ENCODE measurements at regions not wholly inside any gene's neighbourhood (a gene's known extent, or its start where the extent isn't known, plus 50 kb on each side); places are given as distances from the start of the nearest gene placed in this dataset.

- H3K4me2 ChIP-seq (ENCODE audit: low read length) = no peak overlapping the region
- no peak for TF ChIP-seq EZH2 (IDR thresholded peaks at IDR 0.05; ENCODE audit: insufficient read depth, low read length)
- TF ChIP-seq CTCF (IDR thresholded peaks at IDR 0.05; ENCODE audit: insufficient read depth, low read depth, low read length) = no peak
- no peaks in the 10 kb centered on the region for H3K27me3 ChIP-seq (ENCODE audit: insufficient read depth, low read length)
- no peak overlapping the region for H3K4me3 ChIP-seq (ENCODE audit: insufficient read depth, low read depth, low read length)
- Mint-ChIP-seq H3K4me1 (ENCODE audit: low read depth, unreplicated experiment) (no peaks in the 10 kb centered on the region), H3K9me3 (ENCODE audit: unreplicated experiment) (peaks cover 3% of the 10 kb centered on the region), H3K27me3 (ENCODE audit: low read depth, unreplicated experiment) (peaks cover 6% of the 10 kb centered on the region), H3K36me3 (ENCODE audit: low read depth, unreplicated experiment) (no peaks in the 10 kb centered on the region), H3K27ac (ENCODE audit: unreplicated experiment) (no peak overlapping the region), H3K4me3 (ENCODE audit: unreplicated experiment) (no peak overlapping the region)
- no peak for DNase-seq (ENCODE audit: low read depth)
- H2AFZ ChIP-seq (ENCODE audit: low read depth, low read length) = no peak overlapping the region
- H3K79me2 ChIP-seq (ENCODE audit: insufficient read depth, low read length) = no peaks in the 10 kb centered on the region
- no peaks in the 10 kb centered on the region for H3K9me3 ChIP-seq (ENCODE audit: insufficient read depth, low read depth, low read length)
- no peak overlapping the region for H3K9ac ChIP-seq (ENCODE audit: low read length)
- H3K27ac ChIP-seq (ENCODE audit: low read depth, low read length) = no peak overlapping the region
- no peaks in the 10 kb centered on the region for H3K36me3 ChIP-seq (ENCODE audit: insufficient read depth, low read length)
- no peaks in the 10 kb centered on the region for H3K4me1 ChIP-seq (ENCODE audit: insufficient read depth, low read length)
- no peak for FAIRE-seq
- no peaks in the 10 kb centered on the region for H4K20me1 ChIP-seq (ENCODE audit: insufficient read depth, low read length)
These were observed 148.1 kb downstream of the SALL1 start for GRCh38 chr16:51002881-51003490.

GRCh38 chr16:50999181-50999580 is 151.9 kb downstream of the SALL1 start:
- no peaks in the 10 kb centered on the region for H4K20me1 ChIP-seq (ENCODE audit: insufficient read depth, low read length)
- H3K27ac ChIP-seq (ENCODE audit: low read depth, low read length) = no peak overlapping the region
- FAIRE-seq = no peak
- H3K9me3 Mint-ChIP-seq (ENCODE audit: unreplicated experiment) = no peaks in the 10 kb centered on the region
- no peak overlapping the region for H3K4me3 Mint-ChIP-seq (ENCODE audit: unreplicated experiment)
- no peaks in the 10 kb centered on the region for H3K36me3 ChIP-seq (ENCODE audit: insufficient read depth, low read length)
- no peak overlapping the region for H3K4me2 ChIP-seq (ENCODE audit: low read length)
- H3K9me3 ChIP-seq (ENCODE audit: insufficient read depth, low read depth, low read length) = no peaks in the 10 kb centered on the region
- no peaks in the 10 kb centered on the region for H3K79me2 ChIP-seq (ENCODE audit: insufficient read depth, low read length)
- no peaks in the 10 kb centered on the region for H3K4me1 Mint-ChIP-seq (ENCODE audit: low read depth, unreplicated experiment)
- no peak overlapping the region for H3K27ac Mint-ChIP-seq (ENCODE audit: unreplicated experiment)
- no peak overlapping the region for H2AFZ ChIP-seq (ENCODE audit: low read depth, low read length)
- no peaks in the 10 kb centered on the region for H3K36me3 Mint-ChIP-seq (ENCODE audit: low read depth, unreplicated experiment)
- H3K4me3 ChIP-seq (ENCODE audit: insufficient read depth, low read depth, low read length) = no peak overlapping the region
- H3K27me3 ChIP-seq (ENCODE audit: insufficient read depth, low read length) = no peaks in the 10 kb centered on the region
- H3K9ac ChIP-seq (ENCODE audit: low read length) = no peak overlapping the region
- no peak for DNase-seq (ENCODE audit: low read depth)
- peaks cover 2% of the 10 kb centered on the region for H3K27me3 Mint-ChIP-seq (ENCODE audit: low read depth, unreplicated experiment)
- TF ChIP-seq EZH2 (IDR thresholded peaks at IDR 0.05; ENCODE audit: insufficient read depth, low read length) = no peak
- no peak for TF ChIP-seq CTCF (IDR thresholded peaks at IDR 0.05; ENCODE audit: insufficient read depth, low read depth, low read length)
- no peaks in the 10 kb centered on the region for H3K4me1 ChIP-seq (ENCODE audit: insufficient read depth, low read length)

- no peak overlapping the region for H3K4me3 ChIP-seq (ENCODE audit: insufficient read depth, low read depth, low read length)
- H2AFZ ChIP-seq (ENCODE audit: low read depth, low read length) = no peak overlapping the region
- H3K27ac ChIP-seq (ENCODE audit: low read depth, low read length) = no peak overlapping the region
- Mint-ChIP-seq H3K27ac (ENCODE audit: unreplicated experiment) (no peak overlapping the region), H3K4me3 (ENCODE audit: unreplicated experiment) (no peak overlapping the region), H3K27me3 (ENCODE audit: low read depth, unreplicated experiment) (peaks cover 2% of the 10 kb centered on the region), H3K9me3 (ENCODE audit: unreplicated experiment) (no peaks in the 10 kb centered on the region), H3K4me1 (ENCODE audit: low read depth, unreplicated experiment) (peaks cover 2% of the 10 kb centered on the region), H3K36me3 (ENCODE audit: low read depth, unreplicated experiment) (no peaks in the 10 kb centered on the region)
- H3K4me2 ChIP-seq (ENCODE audit: low read length) = no peak overlapping the region
- DNase-seq (ENCODE audit: low read depth) (no peak), FAIRE-seq (no peak)
- no peaks in the 10 kb centered on the region for H3K79me2 ChIP-seq (ENCODE audit: insufficient read depth, low read length)
- H3K9me3 ChIP-seq (ENCODE audit: insufficient read depth, low read depth, low read length) = no peaks in the 10 kb centered on the region
- H3K27me3 ChIP-seq (ENCODE audit: insufficient read depth, low read length) = no peaks in the 10 kb centered on the region
- no peaks in the 10 kb centered on the region for H3K36me3 ChIP-seq (ENCODE audit: insufficient read depth, low read length)
- no peaks in the 10 kb centered on the region for H4K20me1 ChIP-seq (ENCODE audit: insufficient read depth, low read length)
- no peak for TF ChIP-seq CTCF (IDR thresholded peaks at IDR 0.05; ENCODE audit: insufficient read depth, low read depth, low read length)
- no peak overlapping the region for H3K9ac ChIP-seq (ENCODE audit: low read length)
- H3K4me1 ChIP-seq (ENCODE audit: insufficient read depth, low read length) = no peaks in the 10 kb centered on the region
These were observed 152.7 kb downstream of the SALL1 start for GRCh38 chr16:50998411-50998810.
